DMS114 treated with DMSO at 0.1 percent for 48 hours (cell line): ENCODE measurements at regions not wholly inside any gene's neighbourhood (a gene's known extent, or its start where the extent isn't known, plus 50 kb on each side); places are given as distances from the start of the nearest gene placed in this dataset.

Experiments used
- DNase-seq: peaks from one replicate; lab custom pipeline; 2025; ENCODE audit not compliant: unreplicated experiment; lab: John Stamatoyannopoulos, UW

DNA sequence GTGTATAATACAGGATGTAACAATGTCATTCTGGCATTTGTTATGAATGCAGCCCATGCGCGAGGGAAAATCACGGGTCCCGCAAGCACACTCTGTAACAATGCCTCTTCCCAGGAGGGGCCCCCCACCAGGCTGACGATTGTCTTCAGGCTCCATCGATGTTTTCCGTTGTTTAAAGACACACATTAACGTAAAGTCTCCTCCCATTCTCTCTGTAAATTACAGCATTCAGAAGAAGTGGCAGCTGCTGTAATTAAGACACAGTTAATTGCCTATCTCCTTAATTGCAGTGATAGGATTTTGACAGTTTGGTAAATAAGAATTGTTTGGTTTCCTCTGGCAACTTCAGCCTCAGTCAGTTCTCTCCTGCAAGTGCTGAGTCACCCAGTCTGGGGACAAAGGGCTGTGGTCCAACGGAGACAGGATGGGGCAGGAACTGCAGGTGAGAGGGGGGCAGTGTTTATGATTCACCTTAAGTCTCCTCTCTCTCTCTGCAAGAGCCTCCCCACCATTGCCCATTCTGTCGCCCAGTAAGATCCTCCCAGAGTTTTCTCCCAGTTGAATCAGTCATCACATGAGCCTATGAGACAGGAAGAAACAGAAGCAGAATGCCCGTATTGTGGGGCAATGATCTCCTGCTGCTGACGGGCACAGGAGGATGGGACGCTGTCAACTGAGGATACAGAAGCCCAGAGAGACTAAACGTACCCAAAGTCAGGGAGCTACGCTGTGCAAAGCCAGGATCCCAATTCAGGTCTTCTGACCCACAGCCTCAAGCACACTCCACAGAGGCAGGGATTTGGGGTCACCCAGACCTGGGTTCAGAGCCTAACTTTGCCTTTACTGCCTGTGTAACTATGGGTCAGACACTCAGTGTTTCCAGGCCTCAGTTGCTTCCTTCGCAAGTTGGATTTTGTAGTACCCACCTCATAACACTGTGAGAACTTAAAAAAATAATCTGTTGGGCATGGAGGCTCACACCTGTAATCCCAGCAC lies 110.0 kb downstream of the ADSS2 start:
- DNase-seq, result no peak

DNA sequence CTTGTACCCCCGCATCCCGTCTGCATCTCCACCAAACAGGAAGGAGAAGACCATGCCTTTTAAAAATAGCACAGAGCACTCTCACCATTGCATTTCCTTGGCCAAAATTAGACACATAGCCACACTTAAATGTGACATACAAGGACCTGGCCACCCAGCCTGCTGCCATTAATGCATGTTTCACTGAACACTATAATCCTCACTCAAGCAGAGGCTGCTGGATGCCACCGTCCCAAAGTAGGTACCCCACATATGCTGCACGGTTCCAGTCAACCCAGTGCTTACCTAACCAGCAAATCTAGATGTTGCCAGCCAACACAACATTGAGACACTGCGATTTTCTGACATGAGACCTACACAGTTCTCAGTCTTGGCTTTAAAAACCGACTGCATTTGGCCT lies 107.7 kb downstream of the ADSS2 start:
- no peak for DNase-seq

DNA sequence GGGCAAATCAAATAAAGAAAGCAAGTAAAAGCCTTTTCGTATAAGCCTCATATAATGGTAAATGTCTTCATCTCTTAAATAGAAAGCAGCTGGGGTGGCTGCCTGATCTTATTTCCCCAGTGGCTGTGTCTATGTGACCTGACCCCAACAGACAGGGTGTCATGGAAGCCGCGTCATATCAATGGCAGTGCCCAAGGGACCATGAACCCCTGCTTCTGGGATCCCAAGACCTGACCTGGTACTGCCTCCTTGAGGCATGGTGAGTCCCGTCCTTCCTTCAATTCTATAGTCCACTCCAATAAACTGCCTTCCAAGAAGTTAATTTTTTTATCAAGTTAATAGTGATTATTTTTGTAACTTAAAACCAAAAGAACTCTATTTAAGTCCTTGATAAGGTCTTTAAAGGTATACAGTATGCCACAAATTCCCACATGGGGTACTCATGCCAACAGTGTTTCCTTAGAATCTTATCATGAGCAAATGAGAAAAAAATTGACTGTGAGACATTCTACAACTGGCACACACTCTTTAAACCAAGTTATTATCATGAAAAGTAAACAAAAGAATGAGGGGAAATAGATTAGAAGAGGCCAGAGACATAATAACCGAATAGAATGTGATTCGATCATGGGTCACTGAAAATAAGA lies 104.6 kb downstream of the ADSS2 start:
- no peak for DNase-seq

DNA sequence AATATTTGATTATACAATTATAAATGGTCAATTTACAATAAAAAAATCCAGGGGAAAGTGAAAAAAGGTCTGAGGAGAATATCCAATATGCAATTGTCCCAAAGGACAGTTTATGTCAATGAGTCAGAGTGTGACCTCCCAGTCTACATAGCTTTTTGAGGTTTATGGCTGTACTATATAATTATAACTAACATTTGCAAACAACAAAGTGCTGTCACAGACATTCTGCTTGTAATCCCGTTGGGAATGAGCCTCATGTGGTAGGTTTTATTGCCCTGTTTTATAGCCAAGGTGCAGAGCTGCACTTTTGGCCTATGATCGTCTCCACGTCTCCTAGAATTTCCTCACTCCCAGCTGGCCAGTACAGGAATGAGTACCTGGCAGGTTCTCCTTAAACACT lies 103.8 kb downstream of the ADSS2 start:
- no peak for DNase-seq

DNA sequence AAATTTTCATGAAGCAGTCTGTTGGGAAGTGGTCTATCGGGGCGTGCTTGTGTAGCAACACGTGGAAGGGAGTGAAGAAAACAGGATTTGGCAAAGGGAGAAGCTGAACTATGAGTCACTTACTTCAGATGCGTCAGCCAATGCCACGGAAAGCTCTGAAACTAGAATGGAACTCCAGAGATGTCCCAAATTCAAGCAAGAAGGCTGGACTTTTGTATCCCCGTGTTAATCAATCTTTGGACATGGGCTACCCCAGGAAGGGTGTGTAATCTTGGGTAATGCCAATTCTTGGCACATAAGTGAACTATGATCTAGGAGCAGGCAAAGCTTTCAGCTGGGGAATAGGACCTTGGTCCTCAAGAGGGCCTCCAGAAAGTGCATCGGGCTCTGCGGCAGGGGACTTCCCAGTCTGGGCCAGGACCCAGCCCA lies 102.6 kb downstream of the ADSS2 start:
- no peak for DNase-seq

DNA sequence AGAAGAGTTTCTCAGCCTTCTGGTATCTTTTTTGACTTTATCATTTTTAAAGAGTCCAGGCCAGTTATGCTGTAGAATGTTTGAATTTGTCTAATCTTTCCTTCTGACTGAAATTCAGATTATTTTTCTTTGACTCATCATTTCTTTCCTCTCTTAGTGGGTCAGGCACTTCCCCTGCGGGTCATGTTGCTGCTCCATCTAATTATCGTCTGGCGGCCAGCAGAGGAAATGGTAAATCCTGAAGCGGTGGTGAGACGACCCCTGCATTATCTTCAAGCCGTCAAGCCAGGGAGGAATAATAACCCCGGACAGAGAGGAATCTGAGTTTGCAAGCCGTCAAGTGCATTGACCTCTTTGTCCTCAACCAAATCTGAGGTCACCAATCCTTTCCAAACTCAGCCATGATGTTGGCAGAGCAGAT lies 102.1 kb downstream of the ADSS2 start:
- no peak for DNase-seq

DNA sequence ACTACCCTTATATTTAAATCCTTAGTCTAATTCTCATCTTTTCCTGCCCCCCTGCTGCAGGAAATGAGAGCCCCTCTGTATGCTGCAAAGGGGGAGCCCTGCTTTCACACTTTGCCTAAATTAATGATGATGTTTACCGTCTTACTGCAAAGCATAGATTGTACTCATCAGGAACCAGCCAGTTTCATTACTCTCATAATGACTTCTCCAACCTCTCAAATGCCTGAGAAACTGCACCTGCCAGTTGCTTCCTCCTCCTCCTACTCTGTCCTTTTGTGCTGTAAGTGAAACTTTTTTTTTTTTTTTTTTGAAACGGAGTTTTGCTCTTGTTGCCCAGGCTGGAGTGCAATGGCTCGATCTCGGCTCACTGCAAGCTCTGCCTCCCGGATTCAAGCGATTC lies 101.7 kb downstream of the ADSS2 start:
- DNase-seq, result no peak

DNA sequence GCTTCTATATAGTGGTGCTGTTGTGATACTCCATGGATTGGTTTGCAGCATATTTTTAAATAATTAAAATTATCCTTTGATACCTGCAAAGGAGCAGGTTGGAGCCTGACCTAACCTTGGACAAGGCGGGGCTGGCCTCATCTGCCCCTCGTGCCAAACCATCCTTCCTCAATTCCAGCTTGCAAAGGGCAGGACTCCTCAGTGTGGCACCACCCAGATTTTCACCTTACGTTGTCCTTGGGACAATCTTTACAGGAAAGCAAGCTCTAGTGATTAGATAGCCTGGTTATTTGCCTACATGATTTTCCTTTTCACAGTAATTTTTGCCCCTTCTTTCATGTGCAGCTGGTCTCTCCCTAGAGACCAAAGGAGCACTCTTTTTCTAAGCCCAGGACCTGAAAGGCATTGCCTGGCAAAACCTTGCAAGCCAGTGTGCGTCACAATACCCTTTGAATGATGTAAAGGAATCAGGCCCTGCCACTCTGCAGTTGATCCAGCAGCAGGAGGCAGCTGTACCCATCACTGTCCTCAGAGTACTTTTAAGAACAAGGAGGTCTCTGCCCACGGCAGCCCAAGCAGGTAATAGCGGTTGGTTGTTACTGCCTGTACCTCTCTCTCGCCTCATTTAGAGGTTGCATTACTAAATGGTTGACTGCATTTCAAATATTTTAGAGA lies 99.4 kb downstream of the ADSS2 start:
- DNase-seq, result no peak

DNA sequence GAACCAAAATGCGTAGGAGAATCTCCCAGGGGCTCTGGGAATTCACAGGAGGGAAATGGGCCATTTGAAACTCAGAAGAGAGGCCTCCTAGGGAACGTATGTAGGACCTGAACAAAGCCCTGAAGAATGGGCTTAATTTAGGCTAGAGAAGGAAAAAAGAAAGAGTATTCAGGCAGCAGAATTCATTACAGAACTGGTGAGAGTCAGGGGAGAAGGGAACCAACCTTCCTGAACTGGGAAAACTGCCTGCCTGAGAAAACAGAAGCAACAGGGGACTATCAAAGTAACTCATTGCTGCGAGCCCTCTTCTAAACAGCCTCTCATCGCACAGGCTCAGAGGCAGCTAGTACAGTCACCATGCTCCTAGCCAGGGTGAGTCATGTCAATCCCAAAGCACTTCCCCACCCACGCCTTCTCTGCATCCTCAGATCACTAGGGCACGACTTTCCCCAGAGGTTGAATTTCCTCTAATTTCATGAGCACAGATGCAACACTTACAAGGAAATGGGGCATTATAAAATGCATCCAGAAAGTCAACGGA lies 98.1 kb downstream of the ADSS2 start:
- DNase-seq, result no peak

DNA sequence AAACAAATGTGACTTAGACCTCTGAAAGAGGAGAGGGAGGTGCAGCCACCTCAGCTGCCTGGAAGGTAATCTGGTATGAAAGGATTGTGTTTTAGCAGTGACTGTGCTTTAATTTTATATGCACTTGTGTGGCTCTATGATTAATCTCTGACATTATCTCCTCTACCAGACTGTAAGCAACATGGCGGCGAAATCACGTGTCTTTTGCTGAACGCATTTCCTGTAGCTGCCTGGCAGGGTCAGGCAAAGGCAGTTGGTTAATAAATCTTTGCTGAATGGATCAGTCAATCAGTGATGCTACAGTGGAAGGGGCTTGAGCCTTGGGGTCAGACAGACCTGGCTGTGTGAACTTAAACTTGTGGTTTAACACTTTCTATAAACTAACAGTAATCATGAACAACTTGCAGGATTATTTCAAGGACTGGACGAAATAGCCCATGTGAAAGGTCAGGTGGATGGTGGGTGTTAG lies 96.9 kb downstream of the ADSS2 start:
- DNase-seq, result no peak

DNA sequence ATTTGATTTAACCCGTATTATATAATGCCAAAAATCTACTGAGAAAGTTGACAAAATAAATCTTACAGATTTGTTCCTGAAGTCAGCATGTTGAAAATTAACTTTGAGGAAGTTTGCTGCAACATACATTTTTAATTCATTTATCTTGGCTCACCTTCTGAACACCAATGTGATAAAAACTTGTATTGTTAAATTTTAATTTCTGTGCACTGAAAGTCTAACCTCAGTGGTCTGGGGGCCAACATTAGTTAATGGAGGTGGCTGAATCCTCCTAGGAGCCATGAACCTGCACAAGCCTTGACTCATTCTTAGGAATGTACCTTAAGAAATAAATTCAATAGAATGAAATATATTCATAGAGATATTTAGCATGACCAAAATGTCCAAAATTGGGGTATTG lies 95.3 kb downstream of the ADSS2 start:
- DNase-seq, result no peak
